H9 (cell line): ENCODE measurements at regions not wholly inside any gene's neighbourhood (a gene's known extent, or its start where the extent isn't known, plus 50 kb on each side); places are given as distances from the start of the nearest gene placed in this dataset.

Experiments used
- DNase-seq: peaks from one replicate; pipeline ENCODE4 v3.0.0-alpha.2; 2017
- H2AFZ ChIP-seq: one replicate; pipeline ENCODE4 v1.6.1; 2013; ENCODE audit warnings: mild to moderate bottlenecking, low read length, control low read depth, moderate library complexity
- H2AK5ac ChIP-seq: 2 replicates; pipeline ENCODE4 v1.6.1; 2013; ENCODE audit warnings: low read length, control low read depth, mixed read lengths; ENCODE audit not compliant: insufficient read length
- H2BK120ac ChIP-seq: one replicate; pipeline ENCODE4 v1.6.1; 2013; ENCODE audit warnings: low read depth, mild to moderate bottlenecking, low read length, control low read depth, inconsistent platforms; ENCODE audit not compliant: poor library complexity, severe bottlenecking
- H2BK12ac ChIP-seq: 2 replicates; pipeline ENCODE4 v1.6.1; 2013; ENCODE audit warnings: low read length, control low read depth, mixed read lengths, low read depth; ENCODE audit not compliant: insufficient read length
- H2BK15ac ChIP-seq: 2 replicates; pipeline ENCODE4 v1.6.1; 2013; ENCODE audit warnings: low read depth, low read length, control low read depth
- H2BK20ac ChIP-seq: one replicate; pipeline ENCODE4 v1.6.1; 2013; ENCODE audit warnings: low read depth, mild to moderate bottlenecking, low read length, control low read depth, inconsistent platforms; ENCODE audit not compliant: poor library complexity, severe bottlenecking
- H2BK5ac ChIP-seq: 2 replicates; pipeline ENCODE4 v1.6.1; 2013; ENCODE audit warnings: low read length, control low read depth, mixed read lengths; ENCODE audit not compliant: insufficient read length
- H3K14ac ChIP-seq: 2 replicates; pipeline ENCODE4 v1.6.1; 2013; ENCODE audit warnings: low read length, control low read depth; ENCODE audit not compliant: insufficient read depth
- H3K18ac ChIP-seq: 2 replicates; pipeline ENCODE4 v1.6.1; 2013; ENCODE audit warnings: low read depth, mild to moderate bottlenecking, mixed read lengths, low read length, control low read depth; ENCODE audit not compliant: insufficient read length
- H3K23ac ChIP-seq: 2 replicates; pipeline ENCODE4 v1.6.1; 2013; ENCODE audit warnings: low read length, control low read depth, mixed read lengths, low read depth; ENCODE audit not compliant: insufficient read length
- H3K23me2 ChIP-seq: 2 replicates; pipeline ENCODE4 v1.6.1; 2013; ENCODE audit warnings: low read depth, mild to moderate bottlenecking, mixed read lengths, low read length, control low read depth; ENCODE audit not compliant: insufficient read length, poor library complexity, severe bottlenecking
- H3K27ac ChIP-seq: 2 replicates; pipeline ENCODE4 v1.5.1; 2013; ENCODE audit warnings: low read length, control low read depth, mixed read lengths, low read depth; ENCODE audit not compliant: insufficient read length
- H3K27me3 ChIP-seq: 2 replicates; pipeline ENCODE4 v1.6.1; 2013; ENCODE audit warnings: low read length, control low read depth, inconsistent platforms; ENCODE audit not compliant: insufficient read depth
- H3K4ac ChIP-seq: 2 replicates; pipeline ENCODE4 v1.6.1; 2013; ENCODE audit warnings: low read depth, mild to moderate bottlenecking, control low read depth, inconsistent platforms, low read length, moderate library complexity
- H3K4me1 ChIP-seq: 2 replicates; pipeline ENCODE4 v1.6.1; 2013; ENCODE audit warnings: low read length, control low read depth, inconsistent platforms; ENCODE audit not compliant: insufficient read depth
- H3K4me2 ChIP-seq: 2 replicates; pipeline ENCODE4 v1.6.1; 2013; ENCODE audit warnings: low read length, control low read depth, mixed read lengths; ENCODE audit not compliant: insufficient read length, insufficient read depth
- H3K56ac ChIP-seq: 2 replicates; pipeline ENCODE4 v1.6.1; 2013; ENCODE audit warnings: low read depth, mild to moderate bottlenecking, mixed read lengths, low read length, control low read depth; ENCODE audit not compliant: insufficient read length
- H3K79me1 ChIP-seq: 2 replicates; pipeline ENCODE4 v1.6.1; 2013; ENCODE audit warnings: low read depth, mild to moderate bottlenecking, moderate library complexity, low read length, control low read depth, inconsistent platforms; ENCODE audit not compliant: insufficient read depth, poor library complexity, severe bottlenecking
- H3K79me2 ChIP-seq: 2 replicates; pipeline ENCODE4 v1.6.1; 2013; ENCODE audit warnings: low read length, control low read depth, inconsistent platforms; ENCODE audit not compliant: insufficient read depth
- H3K9ac ChIP-seq: 2 replicates; pipeline ENCODE4 v1.6.1; 2013; ENCODE audit warnings: low read length, control low read depth, mixed read lengths; ENCODE audit not compliant: insufficient read length; ENCODE audit errors: extremely low read depth
- H3K9me3 ChIP-seq: one replicate; pipeline ENCODE4 v1.6.1; 2013; ENCODE audit warnings: low read depth, low read length, inconsistent platforms; ENCODE audit not compliant: control insufficient read depth
- H3T11ph ChIP-seq: one replicate; pipeline ENCODE4 v1.6.1; 2013; ENCODE audit warnings: mild to moderate bottlenecking, low read length, control low read depth, inconsistent platforms
- H4K20me1 ChIP-seq: one replicate; pipeline ENCODE4 v1.6.1; 2013; ENCODE audit not compliant: control insufficient read depth, insufficient read length, insufficient read depth
- H4K5ac ChIP-seq: 2 replicates; pipeline ENCODE4 v1.6.1; 2013; ENCODE audit warnings: low read depth, mild to moderate bottlenecking, mixed read lengths, low read length, control low read depth; ENCODE audit not compliant: insufficient read length
- H4K8ac ChIP-seq: replicated peaks from 2 replicates; pipeline ENCODE4 v1.6.1; 2013; ENCODE audit warnings: low read length, control low read depth, mixed read lengths, low read depth; ENCODE audit not compliant: insufficient read length
- H4K91ac ChIP-seq: 2 replicates; pipeline ENCODE4 v1.6.1; 2013; ENCODE audit warnings: low read depth, mild to moderate bottlenecking, moderate library complexity, mixed read lengths, low read length, control low read depth; ENCODE audit not compliant: insufficient read length
- H3K27ac Mint-ChIP-seq, 3 experiments: 2 replicates in 2 of 3; 3 replicates in 1 of 3; pipeline ENCODE4 v1.8.0; 2020 to 2021; ENCODE audit warnings: mixed read lengths in 3 of 3, mild to moderate bottlenecking in 1 of 3, moderate library complexity in 1 of 3
- H3K27me3 Mint-ChIP-seq: 2 replicates; pipeline ENCODE4 v1.8.0; 2021; ENCODE audit warnings: low read depth, mild to moderate bottlenecking, moderate library complexity, mixed read lengths
- H3K36me3 Mint-ChIP-seq, 3 experiments: 2 replicates in 2 of 3; 3 replicates in 1 of 3; pipeline ENCODE4 v1.8.0; 2020 to 2021; ENCODE audit warnings: low read depth in 3 of 3, mixed read lengths in 3 of 3; ENCODE audit not compliant: insufficient read depth in 1 of 3
- H3K4me1 Mint-ChIP-seq, 2 experiments: 2 replicates each; pipeline ENCODE4 v1.8.0; 2020; ENCODE audit warnings: mixed read lengths in 2 of 2
- H3K4me3 Mint-ChIP-seq, 2 experiments: 2 replicates in 1 of 2; 3 replicates in 1 of 2; pipeline ENCODE4 v1.8.0; 2020 to 2021; ENCODE audit warnings: mild to moderate bottlenecking in 2 of 2, mixed read lengths in 2 of 2, moderate library complexity in 1 of 2
- H3K9me3 Mint-ChIP-seq, 2 experiments: 2 replicates in 1 of 2; 3 replicates in 1 of 2; pipeline ENCODE4 v1.8.0; 2020; ENCODE audit warnings: mild to moderate bottlenecking in 2 of 2, mixed read lengths in 2 of 2, moderate library complexity in 1 of 2
- CTCF ChIP-seq: fragments of 200-600 bp; sonication (generic); conservative IDR thresholded peaks from 3 replicates; pipeline ENCODE4 v1.8.0; 2021; ENCODE audit warnings: antibody characterized with exemption, mild to moderate bottlenecking
- WGBS: extraction: QIAGEN DNeasy Blood & Tissue Kit; methylation state at CpG from one replicate; pipeline ENCODE4 v1.1.7; 2013; ENCODE audit warnings: missing lambda C conversion rate, low lambda C conversion rate, mixed read lengths; ENCODE audit not compliant: insufficient read length; ENCODE audit errors: extremely low coverage; 5-methylcytosine and 5-hydroxymethylcytosine counted together

- Mint-ChIP-seq H3K36me3 (no peaks in the 10 kb centered on the region), H3K27ac (no peak overlapping the region), H3K4me3 (no peak overlapping the region), H3K4me1 (no peaks in the 10 kb centered on the region), H3K27me3 (no peaks in the 10 kb centered on the region), H3K9me3 (no peaks in the 10 kb centered on the region)
- Histone ChIP-seq H2BK15ac (no peak overlapping the region), H4K8ac (no peak overlapping the region), H3K79me1 (no peaks in the 10 kb centered on the region), H2AK5ac (no peak overlapping the region), H3K23me2 (no peaks in the 10 kb centered on the region), H3K79me2 (no peaks in the 10 kb centered on the region), H2AFZ (no peak overlapping the region), H3K4me1 (no peaks in the 10 kb centered on the region), H2BK12ac (no peak overlapping the region), H4K20me1 (no peaks in the 10 kb centered on the region), H2BK20ac (no peak overlapping the region), H3K9ac (no peak overlapping the region), H3K4me2 (no peak overlapping the region), H2BK5ac (no peak overlapping the region), H3K14ac (no peak overlapping the region), H3K27ac (no peak overlapping the region), H2BK120ac (no peak overlapping the region), H3K23ac (no peak overlapping the region), H3K56ac (no peak overlapping the region), H4K5ac (no peak overlapping the region), H3K9me3 (no peaks in the 10 kb centered on the region), H3K27me3 (no peaks in the 10 kb centered on the region), H4K91ac (no peak overlapping the region), H3T11ph (no peak overlapping the region), H3K18ac (no peak overlapping the region), H3K4ac (no peak overlapping the region)
- no peak for TF ChIP-seq CTCF
- no peak for DNase-seq
- no CpG with 5 or more reads among the region's 2 CpGs for WGBS
Observed at GRCh38 chr12:47366579-47366978, 286.8 kb upstream of the AMIGO2 start.
